IMR-90 (cell line): ENCODE measurements at regions not wholly inside any gene's neighbourhood (a gene's known extent, or its start where the extent isn't known, plus 50 kb on each side); places are given as distances from the start of the nearest gene placed in this dataset.

Experiments used
- CTCF ChIP-seq: conservative IDR thresholded peaks from 2 replicates; pipeline ENCODE4 v1.5.1; 2012; ENCODE audit warnings: mild to moderate bottlenecking, low read depth, low read length, improper control_type of control experiment
- ELK1 ChIP-seq: fragments of 150-350 bp; IDR thresholded peaks from 2 replicates; pipeline ENCODE4 v1.6.1; 2016; ENCODE audit warnings: low read depth, mild to moderate bottlenecking, low read length, moderate library complexity, borderline replicate concordance
- POLR2A ChIP-seq: IDR thresholded peaks from 2 replicates; pipeline ENCODE4 v1.6.1; 2012; ENCODE audit warnings: mild to moderate bottlenecking, low read depth, low read length
- RAD21 ChIP-seq: IDR thresholded peaks from 2 replicates; pipeline ENCODE4 v1.6.1; 2012; ENCODE audit warnings: low read length, improper control_type of control experiment
- RCOR1 ChIP-seq: IDR thresholded peaks from 2 replicates; pipeline ENCODE4 v1.6.1; 2012; ENCODE audit warnings: mild to moderate bottlenecking, low read length, improper control_type of control experiment; ENCODE audit not compliant: insufficient replicate concordance
- RFX5 ChIP-seq: IDR thresholded peaks from 2 replicates; pipeline ENCODE4 v1.8.0; 2012; ENCODE audit warnings: low read depth, mild to moderate bottlenecking, low read length, moderate library complexity
- SMC3 ChIP-seq: fragments of 150-350 bp; IDR thresholded peaks from 2 replicates; pipeline ENCODE4 v1.6.1; 2016; ENCODE audit warnings: low read depth, mild to moderate bottlenecking, antibody characterized with exemption, low read length, moderate library complexity
- TF ChIP-seq, protein P1 (sequence below): fragments of 150-350 bp; IDR thresholded peaks from 2 replicates; pipeline ENCODE4 v1.6.1; 2017; ENCODE audit warnings: mild to moderate bottlenecking, antibody characterized with exemption, low read length, low read depth

- TF ChIP-seq, protein P1, sequence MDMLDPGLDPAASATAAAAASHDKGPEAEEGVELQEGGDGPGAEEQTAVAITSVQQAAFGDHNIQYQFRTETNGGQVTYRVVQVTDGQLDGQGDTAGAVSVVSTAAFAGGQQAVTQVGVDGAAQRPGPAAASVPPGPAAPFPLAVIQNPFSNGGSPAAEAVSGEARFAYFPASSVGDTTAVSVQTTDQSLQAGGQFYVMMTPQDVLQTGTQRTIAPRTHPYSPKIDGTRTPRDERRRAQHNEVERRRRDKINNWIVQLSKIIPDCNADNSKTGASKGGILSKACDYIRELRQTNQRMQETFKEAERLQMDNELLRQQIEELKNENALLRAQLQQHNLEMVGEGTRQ = no peak
- TF ChIP-seq CTCF = no peak
- TF ChIP-seq RAD21 = no peak
- no peak for TF ChIP-seq ELK1
- TF ChIP-seq SMC3 = no peak
- no peak for TF ChIP-seq RCOR1
- no peak for TF ChIP-seq POLR2A
- TF ChIP-seq RFX5 = no peak
These were observed 61.6 kb downstream of the GASK1B start for GRCh38 chr4:158111241-158111640.
